ENCODE measurements at regions not wholly inside any gene's neighbourhood (a gene's known extent, or its start where the extent isn't known, plus 50 kb on each side); places are given as distances from the start of the nearest gene placed in this dataset.

GRCh38 chr18:25533218-25533617, 181.3 kb upstream of the ZNF521 start:
- TF ChIP-seq CTCF (conservative IDR thresholded peaks at IDR 0.05; ENCODE audit: low read depth in 2 of 2) = no peak
- no peak for TF ChIP-seq EZH2 (IDR thresholded peaks at IDR 0.05; ENCODE audit: low read depth, unreplicated experiment)
- TF ChIP-seq REST (IDR thresholded peaks at IDR 0.05; ENCODE audit: unreplicated experiment) = no peak
- TF ChIP-seq EZH2phosphoT487 (IDR thresholded peaks at IDR 0.05; ENCODE audit: unreplicated experiment) = no peak
- no peak for TF ChIP-seq CREB1 (CRISPR knock-in tag; IDR thresholded peaks at IDR 0.05; ENCODE audit: low read depth)
- TF ChIP-seq POLR2AphosphoS5 (IDR thresholded peaks at IDR 0.05; ENCODE audit: low read depth) = no peak
- TF ChIP-seq ZNF331 (CRISPR knock-in tag; IDR thresholded peaks at IDR 0.05; ENCODE audit: low read depth) = no peak
- no peak for TF ChIP-seq ZNF114 (CRISPR knock-in tag; IDR thresholded peaks at IDR 0.05)
- TF ChIP-seq JUNB (IDR thresholded peaks at IDR 0.05; ENCODE audit: unreplicated experiment) = no peak
- TF ChIP-seq NANOG (IDR thresholded peaks at IDR 0.05; ENCODE audit: borderline replicate concordance) = no peak
- TF ChIP-seq ETS1 (IDR thresholded peaks at IDR 0.05) = no peak
- no peak for TF ChIP-seq STAT1 (IDR thresholded peaks at IDR 0.05; ENCODE audit: unreplicated experiment)

Measured in GM23338 (cell line).